Ovary (tissue), 3 donors: ENCODE measurements at regions not wholly inside any gene's neighbourhood (a gene's known extent, or its start where the extent isn't known, plus 50 kb on each side); places are given as distances from the start of the nearest gene placed in this dataset.

Experiments used
- POLR2A ChIP-seq: fragments of 450-650 bp; IDR thresholded peaks from one replicate; pipeline ENCODE4 v1.6.1; 2017; ENCODE audit warnings: antibody characterized with exemption, mild to moderate bottlenecking, moderate library complexity
- TF ChIP-seq, protein P1 (sequence below), 3 donors: fragments of 450-650 bp in 2 of 3; fragments of 200-600 bp in 1 of 3; IDR thresholded peaks; one replicate each; pipeline versions ENCODE4 v1.5.1 to v1.8.0; 2016 to 2022; ENCODE audit warnings: antibody characterized with exemption in 3 of 3, mild to moderate bottlenecking in 1 of 3
- donor health status: DM: no; HTN: no; CAD: no.

DNA sequence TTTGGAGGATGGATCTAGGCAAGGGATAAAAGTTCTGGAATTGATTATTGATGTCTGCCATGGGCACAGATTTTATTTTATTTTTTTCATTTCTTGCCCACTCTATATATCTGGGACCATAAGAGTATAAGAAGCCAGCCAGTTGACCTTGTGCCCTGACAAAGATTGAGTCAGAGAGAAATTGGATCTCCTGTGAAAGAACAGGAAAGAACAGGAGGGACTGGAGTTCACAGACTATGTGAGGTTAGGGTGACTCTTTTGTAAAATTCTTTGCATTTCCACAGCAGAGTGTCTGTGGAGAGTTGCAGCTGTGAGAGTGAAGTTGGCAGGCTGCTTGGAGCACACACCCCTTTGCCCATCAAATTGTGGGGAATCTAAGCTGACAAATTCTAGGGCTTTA is 358.4 kb upstream of the TBX3 start:
- TF ChIP-seq, protein P1, sequence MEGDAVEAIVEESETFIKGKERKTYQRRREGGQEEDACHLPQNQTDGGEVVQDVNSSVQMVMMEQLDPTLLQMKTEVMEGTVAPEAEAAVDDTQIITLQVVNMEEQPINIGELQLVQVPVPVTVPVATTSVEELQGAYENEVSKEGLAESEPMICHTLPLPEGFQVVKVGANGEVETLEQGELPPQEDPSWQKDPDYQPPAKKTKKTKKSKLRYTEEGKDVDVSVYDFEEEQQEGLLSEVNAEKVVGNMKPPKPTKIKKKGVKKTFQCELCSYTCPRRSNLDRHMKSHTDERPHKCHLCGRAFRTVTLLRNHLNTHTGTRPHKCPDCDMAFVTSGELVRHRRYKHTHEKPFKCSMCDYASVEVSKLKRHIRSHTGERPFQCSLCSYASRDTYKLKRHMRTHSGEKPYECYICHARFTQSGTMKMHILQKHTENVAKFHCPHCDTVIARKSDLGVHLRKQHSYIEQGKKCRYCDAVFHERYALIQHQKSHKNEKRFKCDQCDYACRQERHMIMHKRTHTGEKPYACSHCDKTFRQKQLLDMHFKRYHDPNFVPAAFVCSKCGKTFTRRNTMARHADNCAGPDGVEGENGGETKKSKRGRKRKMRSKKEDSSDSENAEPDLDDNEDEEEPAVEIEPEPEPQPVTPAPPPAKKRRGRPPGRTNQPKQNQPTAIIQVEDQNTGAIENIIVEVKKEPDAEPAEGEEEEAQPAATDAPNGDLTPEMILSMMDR (IDR thresholded peaks at IDR 0.05) = no peak
- no peak for TF ChIP-seq POLR2A
